SK-N-SH treated with all-trans-retinoic acid at 6 μM for 48 hours (cell line): ENCODE measurements at regions not wholly inside any gene's neighbourhood (a gene's known extent, or its start where the extent isn't known, plus 50 kb on each side); places are given as distances from the start of the nearest gene placed in this dataset.

Source experiments
- OSR1 ChIP-seq: fragments of 250-450 bp; sonication (Bioruptor Pico); IDR thresholded peaks from 2 replicates; pipeline ENCODE4 v1.8.0; 2022; ENCODE audit warnings: moderate library complexity, mild to moderate bottlenecking, inconsistent platforms
- ZC3H10 ChIP-seq: fragments of 250-450 bp; sonication (Bioruptor Pico); IDR thresholded peaks from 2 replicates; pipeline ENCODE4 v1.5.1; 2021; ENCODE audit warnings: mild to moderate bottlenecking, moderate library complexity
- ZFP3 ChIP-seq: fragments of 250-450 bp; sonication (Bioruptor Pico); IDR thresholded peaks from 2 replicates; pipeline ENCODE4 v1.5.0; 2020; ENCODE audit warnings: mild to moderate bottlenecking, moderate library complexity
- ZFP30 ChIP-seq: fragments of 450-650 bp; formaldehyde crosslinking; IDR thresholded peaks from 2 replicates; pipeline ENCODE4 v1.5.0; 2022; ENCODE audit warnings: mild to moderate bottlenecking, moderate library complexity
- ZNF565 ChIP-seq: fragments of 450-650 bp; formaldehyde crosslinking; conservative IDR thresholded peaks from 2 replicates; pipeline ENCODE4 v1.5.0; 2020; ENCODE audit warnings: low read depth, mild to moderate bottlenecking, moderate library complexity

DNA sequence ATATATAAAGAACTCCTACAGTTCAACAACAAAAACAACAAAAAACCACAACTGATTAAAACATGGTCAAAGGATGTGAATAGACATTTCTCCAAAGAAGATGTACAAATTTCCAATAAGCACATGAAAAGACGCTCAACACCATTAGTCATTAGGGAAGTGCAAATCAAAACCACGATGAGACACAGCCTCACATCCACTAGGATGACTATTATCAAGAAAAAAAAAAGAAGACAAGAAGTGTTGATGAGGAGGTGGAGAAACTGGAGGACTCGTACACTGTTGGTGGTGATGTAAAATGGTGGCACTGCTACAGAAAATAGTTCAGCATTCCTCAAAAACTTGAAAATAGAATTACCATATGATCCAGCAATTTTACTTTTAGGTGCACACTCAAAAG is 61.0 kb upstream of the SOX1 start:
- TF ChIP-seq OSR1 (CRISPR knock-in tag) (no peak), ZNF565 (CRISPR knock-in tag) (no peak), ZFP30 (CRISPR knock-in tag) (no peak), ZC3H10 (CRISPR knock-in tag) (no peak), ZFP3 (CRISPR knock-in tag) (no peak)
